GM23338 (cell line): ENCODE measurements at regions not wholly inside any gene's neighbourhood (a gene's known extent, or its start where the extent isn't known, plus 50 kb on each side); places are given as distances from the start of the nearest gene placed in this dataset.

Experiments used
- CREB1 ChIP-seq: fragments of 250-450 bp; sonication (Bioruptor Pico); IDR thresholded peaks from 2 replicates; pipeline ENCODE4 v1.5.0; 2020; ENCODE audit warnings: low read depth, mild to moderate bottlenecking, moderate library complexity
- CTCF ChIP-seq, 2 experiments: fragments of 200-600 bp in 1 of 2; sonication (generic) in 1 of 2; conservative IDR thresholded peaks; 2 replicates each; pipeline versions ENCODE4 v1.5.1 to v1.6.1; 2016 to 2017; ENCODE audit warnings: antibody characterized with exemption in 2 of 2, low read depth in 2 of 2, mild to moderate bottlenecking in 2 of 2, moderate library complexity in 1 of 2
- EZH2 ChIP-seq: fragments of 200-600 bp; sonication (generic); IDR thresholded peaks from one replicate; pipeline ENCODE4 v1.8.0; 2017; ENCODE audit warnings: antibody characterized with exemption, mild to moderate bottlenecking, low read depth; ENCODE audit not compliant: unreplicated experiment
- EZH2phosphoT487 ChIP-seq: fragments of 200-600 bp; sonication (generic); IDR thresholded peaks from one replicate; pipeline ENCODE4 v1.8.1; 2018; ENCODE audit warnings: antibody characterized with exemption; ENCODE audit not compliant: unreplicated experiment
- JUNB ChIP-seq: IDR thresholded peaks from one replicate; pipeline ENCODE4 v1.6.1; 2016; ENCODE audit warnings: antibody characterized with exemption; ENCODE audit not compliant: unreplicated experiment
- NANOG ChIP-seq: IDR thresholded peaks from 2 replicates; pipeline ENCODE4 v1.6.1; 2016; ENCODE audit warnings: antibody characterized with exemption, borderline replicate concordance
- STAT1 ChIP-seq: IDR thresholded peaks from one replicate; pipeline ENCODE4 v1.6.1; 2016; ENCODE audit warnings: antibody characterized with exemption; ENCODE audit not compliant: unreplicated experiment
- TF ChIP-seq, protein P1 (sequence below): IDR thresholded peaks from one replicate; pipeline ENCODE4 v1.6.1; 2018; ENCODE audit warnings: antibody characterized with exemption; ENCODE audit not compliant: unreplicated experiment

GRCh38 chr5:26245321-26245720 is 793.1 kb downstream of the CDH9 start:
- no peak for TF ChIP-seq JUNB
- TF ChIP-seq CTCF (conservative IDR thresholded peaks at IDR 0.05; ENCODE audit: low read depth in 2 of 2), result no peak
- TF ChIP-seq EZH2, result no peak
- TF ChIP-seq STAT1, result no peak
- no peak for TF ChIP-seq NANOG
- TF ChIP-seq, protein P1, sequence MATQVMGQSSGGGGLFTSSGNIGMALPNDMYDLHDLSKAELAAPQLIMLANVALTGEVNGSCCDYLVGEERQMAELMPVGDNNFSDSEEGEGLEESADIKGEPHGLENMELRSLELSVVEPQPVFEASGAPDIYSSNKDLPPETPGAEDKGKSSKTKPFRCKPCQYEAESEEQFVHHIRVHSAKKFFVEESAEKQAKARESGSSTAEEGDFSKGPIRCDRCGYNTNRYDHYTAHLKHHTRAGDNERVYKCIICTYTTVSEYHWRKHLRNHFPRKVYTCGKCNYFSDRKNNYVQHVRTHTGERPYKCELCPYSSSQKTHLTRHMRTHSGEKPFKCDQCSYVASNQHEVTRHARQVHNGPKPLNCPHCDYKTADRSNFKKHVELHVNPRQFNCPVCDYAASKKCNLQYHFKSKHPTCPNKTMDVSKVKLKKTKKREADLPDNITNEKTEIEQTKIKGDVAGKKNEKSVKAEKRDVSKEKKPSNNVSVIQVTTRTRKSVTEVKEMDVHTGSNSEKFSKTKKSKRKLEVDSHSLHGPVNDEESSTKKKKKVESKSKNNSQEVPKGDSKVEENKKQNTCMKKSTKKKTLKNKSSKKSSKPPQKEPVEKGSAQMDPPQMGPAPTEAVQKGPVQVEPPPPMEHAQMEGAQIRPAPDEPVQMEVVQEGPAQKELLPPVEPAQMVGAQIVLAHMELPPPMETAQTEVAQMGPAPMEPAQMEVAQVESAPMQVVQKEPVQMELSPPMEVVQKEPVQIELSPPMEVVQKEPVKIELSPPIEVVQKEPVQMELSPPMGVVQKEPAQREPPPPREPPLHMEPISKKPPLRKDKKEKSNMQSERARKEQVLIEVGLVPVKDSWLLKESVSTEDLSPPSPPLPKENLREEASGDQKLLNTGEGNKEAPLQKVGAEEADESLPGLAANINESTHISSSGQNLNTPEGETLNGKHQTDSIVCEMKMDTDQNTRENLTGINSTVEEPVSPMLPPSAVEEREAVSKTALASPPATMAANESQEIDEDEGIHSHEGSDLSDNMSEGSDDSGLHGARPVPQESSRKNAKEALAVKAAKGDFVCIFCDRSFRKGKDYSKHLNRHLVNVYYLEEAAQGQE, result no peak
- TF ChIP-seq CREB1 (CRISPR knock-in tag), result no peak
- no peak for TF ChIP-seq EZH2phosphoT487
